Right lobe of liver (tissue), 6 donors: ENCODE measurements at regions not wholly inside any gene's neighbourhood (a gene's known extent, or its start where the extent isn't known, plus 50 kb on each side); places are given as distances from the start of the nearest gene placed in this dataset.

ENCODE experiments used
- ATAC-seq, 4 donors: fragments of 200-7000 bp; cut with Tn5 transposase; one replicate each; pipeline ENCODE4 v1.9.1; 2020; ENCODE audit warnings: mild to moderate bottlenecking in 4 of 4, moderate library complexity in 4 of 4
- DNase-seq, 3 donors: peaks; one replicate each; pipeline ENCODE4 v3.0.0-alpha.2; 2020
- H3K27ac ChIP-seq, 3 donors: fragments of 200-600 bp; one replicate each; pipeline ENCODE4 v1.8.0; 2022
- H3K27me3 ChIP-seq, 2 donors: fragments of 200-600 bp; one replicate each; pipeline ENCODE4 v1.8.0; 2022
- H3K36me3 ChIP-seq, 4 donors: fragments of 200-600 bp; sonication (generic) in 1 of 4; one replicate each; pipeline versions ENCODE4 v1.5.1 to v1.8.0; 2017 to 2022; ENCODE audit warnings: control low read depth in 1 of 4
- H3K4me1 ChIP-seq, 4 donors: fragments of 200-600 bp; sonication (generic) in 1 of 4; one replicate each; pipeline versions ENCODE4 v1.5.1 to v1.8.0; 2017 to 2022; ENCODE audit warnings: control low read depth in 1 of 4
- H3K4me3 ChIP-seq, 3 donors: fragments of 200-600 bp; one replicate each; pipeline ENCODE4 v1.8.0; 2022
- H3K9me3 ChIP-seq, 4 donors: fragments of 200-600 bp; sonication (generic) in 1 of 4; one replicate each; pipeline versions ENCODE4 v1.5.1 to v1.8.0; 2017 to 2022; ENCODE audit warnings: control low read depth in 1 of 4
- POLR2A ChIP-seq: fragments of 450-650 bp; IDR thresholded peaks from one replicate; pipeline ENCODE4 v1.6.1; 2017; ENCODE audit warnings: antibody characterized with exemption, mild to moderate bottlenecking
- WGBS: methylation state at CpG from one replicate; pipeline ENCODE4 v1.1.6; 2018; ENCODE audit warnings: low coverage, low lambda C conversion rate; ENCODE audit not compliant: insufficient coverage; ENCODE audit errors: missing lambda C conversion rate; 5-methylcytosine and 5-hydroxymethylcytosine counted together
- intact Hi-C, 2 donors: fragments of 100-400 bp; cut with DNase I; formaldehyde crosslinking; loops; one replicate each; pipeline versions ENCODE4 v1.11.2 to v1.14.1; 2022
- TF ChIP-seq, protein P1 (sequence below), 4 donors: fragments of 200-600 bp in 3 of 4; fragments of 450-650 bp in 1 of 4; IDR thresholded peaks; one replicate each; pipeline versions ENCODE4 v1.5.1 to v1.8.0; 2016 to 2022; ENCODE audit warnings: antibody characterized with exemption in 4 of 4, mild to moderate bottlenecking in 2 of 4
- donor health status: DM: no; HTN: yes; CAD: no.
- donor health status: DM: no; HTN: no; CAD: no.
- donor health status: DM: no; HTN: no; CAD: no.
- donor health status: DM: no; HTN: yes; CAD: no.
- donor health status: DM: no; HTN: yes; CAD: no.

DNA sequence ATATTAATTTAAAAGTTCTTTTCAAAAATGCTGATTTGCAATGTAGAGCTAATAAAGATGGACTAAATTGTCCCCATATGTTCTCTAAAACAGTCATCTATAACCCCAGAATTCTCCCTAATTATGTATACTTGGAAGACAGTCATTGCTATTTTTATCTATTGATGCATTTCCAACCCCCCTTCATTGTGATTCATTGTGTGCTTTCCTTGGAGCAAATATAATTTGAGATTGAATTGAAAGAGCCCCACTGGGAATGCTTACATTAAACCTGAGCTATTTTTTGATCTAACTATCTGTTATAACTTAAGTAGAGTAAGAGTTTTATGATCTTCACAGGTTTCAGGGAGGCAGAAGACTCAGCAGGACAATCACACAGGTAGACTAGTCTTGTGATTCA lies 73.7 kb upstream of the PTCHD4 start:
- Histone ChIP-seq H3K27me3 (no peaks in the 10 kb centered on the region), H3K9me3 (no peaks in the 10 kb centered on the region), H3K36me3 (no peaks in the 10 kb centered on the region), H3K4me1 (no peaks in the 10 kb centered on the region), H3K4me3 (no peak overlapping the region), H3K27ac (no peak overlapping the region)
- TF ChIP-seq POLR2A: no peak
- TF ChIP-seq, protein P1, sequence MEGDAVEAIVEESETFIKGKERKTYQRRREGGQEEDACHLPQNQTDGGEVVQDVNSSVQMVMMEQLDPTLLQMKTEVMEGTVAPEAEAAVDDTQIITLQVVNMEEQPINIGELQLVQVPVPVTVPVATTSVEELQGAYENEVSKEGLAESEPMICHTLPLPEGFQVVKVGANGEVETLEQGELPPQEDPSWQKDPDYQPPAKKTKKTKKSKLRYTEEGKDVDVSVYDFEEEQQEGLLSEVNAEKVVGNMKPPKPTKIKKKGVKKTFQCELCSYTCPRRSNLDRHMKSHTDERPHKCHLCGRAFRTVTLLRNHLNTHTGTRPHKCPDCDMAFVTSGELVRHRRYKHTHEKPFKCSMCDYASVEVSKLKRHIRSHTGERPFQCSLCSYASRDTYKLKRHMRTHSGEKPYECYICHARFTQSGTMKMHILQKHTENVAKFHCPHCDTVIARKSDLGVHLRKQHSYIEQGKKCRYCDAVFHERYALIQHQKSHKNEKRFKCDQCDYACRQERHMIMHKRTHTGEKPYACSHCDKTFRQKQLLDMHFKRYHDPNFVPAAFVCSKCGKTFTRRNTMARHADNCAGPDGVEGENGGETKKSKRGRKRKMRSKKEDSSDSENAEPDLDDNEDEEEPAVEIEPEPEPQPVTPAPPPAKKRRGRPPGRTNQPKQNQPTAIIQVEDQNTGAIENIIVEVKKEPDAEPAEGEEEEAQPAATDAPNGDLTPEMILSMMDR (IDR thresholded peaks at IDR 0.05): no peak
- DNase-seq: no peak
- intact Hi-C loops: no loop called here
- ATAC-seq: no peak

DNA sequence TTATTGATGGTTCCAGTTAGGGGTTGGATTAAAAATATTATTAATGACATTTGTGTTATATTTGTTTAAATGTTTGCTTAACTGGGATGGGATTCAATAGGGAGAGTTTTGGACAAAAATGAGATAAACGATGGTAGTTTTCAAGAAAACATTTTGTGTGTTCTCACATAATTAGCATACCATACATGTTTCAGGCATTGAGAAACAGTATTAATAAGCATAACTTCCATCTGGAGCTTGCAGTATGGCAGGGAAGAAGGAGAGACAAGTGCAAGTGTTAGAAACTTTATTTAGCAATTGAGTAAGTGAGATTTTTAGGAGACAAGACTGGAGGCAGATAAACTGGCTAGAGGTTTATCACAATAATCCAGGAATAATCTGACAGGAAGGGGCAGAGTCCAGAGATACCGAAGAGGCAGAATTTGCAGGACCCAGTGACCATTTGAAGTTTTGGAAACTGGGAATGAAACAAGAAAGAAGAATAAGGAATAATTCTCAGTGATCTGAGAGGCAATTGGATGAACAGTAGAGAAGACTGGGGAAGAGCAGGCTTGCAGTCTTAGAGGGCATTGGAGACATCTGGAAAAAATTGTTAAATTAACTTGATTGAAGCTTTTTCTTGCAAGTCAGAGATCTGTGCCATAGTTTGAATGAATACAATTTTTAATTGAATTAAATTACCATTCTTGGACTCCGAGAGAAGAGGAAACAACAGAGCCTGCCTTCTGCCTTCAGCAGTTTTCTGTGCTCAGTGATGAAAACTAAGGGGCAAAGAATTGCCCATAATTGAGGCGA lies 73.0 kb upstream of the PTCHD4 start:
- Histone ChIP-seq H3K27ac (no peak overlapping the region), H3K36me3 (no peaks in the 10 kb centered on the region), H3K27me3 (no peaks in the 10 kb centered on the region), H3K4me3 (no peak overlapping the region), H3K4me1 (no peaks in the 10 kb centered on the region), H3K9me3 (no peaks in the 10 kb centered on the region)
- no peak for TF ChIP-seq POLR2A
- TF ChIP-seq, protein P1 (IDR thresholded peaks at IDR 0.05): no peak
- 39% methylated on average over 4 of the region's 4 CpGs for WGBS
- no peak for ATAC-seq
- intact Hi-C loops: no loop called here
- no peak for DNase-seq

DNA sequence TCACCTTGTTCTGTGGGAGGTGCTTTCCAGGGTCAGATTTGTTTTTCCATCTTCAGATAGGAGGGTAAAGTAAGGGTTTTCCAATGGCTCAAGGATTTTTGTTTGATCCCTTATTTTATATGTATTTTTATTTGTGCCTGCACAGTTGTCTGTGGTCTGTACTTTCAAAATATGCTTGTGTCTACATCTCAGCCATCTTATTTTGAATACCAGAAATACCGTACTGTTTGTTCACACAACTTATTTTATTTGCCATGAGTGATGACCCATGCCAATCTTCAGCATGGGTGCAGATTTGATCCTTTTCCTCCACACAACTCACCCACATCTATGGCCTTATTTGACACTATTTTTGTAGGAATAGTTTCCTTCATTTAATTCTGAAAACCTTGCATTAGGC lies 72.2 kb upstream of the PTCHD4 start:
- H3K4me3 ChIP-seq: no peak overlapping the region
- intact Hi-C loops: no loop called here
- WGBS: 75% methylated on average over 1 of the region's 1 CpG

DNA sequence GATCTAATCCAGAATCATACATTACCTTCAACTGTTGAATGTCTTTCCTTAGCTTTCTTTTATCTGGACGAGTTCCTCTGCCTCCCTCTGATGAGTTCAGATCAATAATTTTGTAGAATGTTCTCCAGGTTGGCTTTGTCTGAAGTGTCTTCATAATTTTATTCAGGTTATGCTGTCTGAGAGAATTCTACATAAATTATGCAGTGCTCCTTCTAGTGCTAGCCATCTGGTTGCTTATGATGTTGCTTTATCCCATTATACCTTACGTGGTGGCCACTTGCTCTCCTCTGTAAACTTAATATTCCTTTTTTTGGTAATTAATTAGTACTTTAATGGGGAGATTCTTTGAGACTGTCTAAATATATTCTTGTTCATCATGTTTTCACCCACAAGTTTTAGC lies 67.7 kb upstream of the PTCHD4 start:
- H3K27ac ChIP-seq: no peak overlapping the region
- no peak for DNase-seq
- ATAC-seq: no peak
- no peaks in the 10 kb centered on the region for H3K36me3 ChIP-seq
- no peak overlapping the region for H3K4me3 ChIP-seq
- 58% methylated on average over 2 of the region's 2 CpGs for WGBS
- intact Hi-C loops: no loop called here
- TF ChIP-seq POLR2A: no peak
- TF ChIP-seq, protein P1 (IDR thresholded peaks at IDR 0.05): no peak
- no peaks in the 10 kb centered on the region for H3K4me1 ChIP-seq
- H3K9me3 ChIP-seq: no peaks in the 10 kb centered on the region
- H3K27me3 ChIP-seq: no peaks in the 10 kb centered on the region

More for the DNA sequence above, 72.2 kb upstream of the PTCHD4 start:
- H3K36me3 ChIP-seq: no peaks in the 10 kb centered on the region
- H3K27me3 ChIP-seq: no peaks in the 10 kb centered on the region
- TF ChIP-seq POLR2A: no peak
- TF ChIP-seq, protein P1 (IDR thresholded peaks at IDR 0.05): no peak
- no peak for ATAC-seq
- no peak overlapping the region for H3K27ac ChIP-seq
- no peaks in the 10 kb centered on the region for H3K4me1 ChIP-seq
- no peaks in the 10 kb centered on the region for H3K9me3 ChIP-seq
- DNase-seq: no peak
